NB4 (cell line): ENCODE measurements at regions not wholly inside any gene's neighbourhood (a gene's known extent, or its start where the extent isn't known, plus 50 kb on each side); places are given as distances from the start of the nearest gene placed in this dataset.

Experiments
- CTCF ChIP-seq: IDR thresholded peaks from one replicate; pipeline ENCODE4 v1.5.1; 2012; ENCODE audit warnings: low read depth, low read length
- MAX ChIP-seq: IDR thresholded peaks from 2 replicates; pipeline ENCODE4 v1.6.1; 2011; ENCODE audit warnings: low read depth, low read length
- MYC ChIP-seq: IDR thresholded peaks from 2 replicates; pipeline ENCODE4 v1.6.1; 2011; ENCODE audit warnings: low read depth, low read length
- POLR2A ChIP-seq: IDR thresholded peaks from 2 replicates; pipeline ENCODE4 v1.6.1; 2011; ENCODE audit warnings: mild to moderate bottlenecking; ENCODE audit not compliant: insufficient read length; ENCODE audit errors: extremely low read depth

- TF ChIP-seq CTCF (no peak), POLR2A (no peak), MYC (no peak), MAX (no peak)
Observed at GRCh38 chr4:71269233-71269632, 69.6 kb upstream of the SLC4A4 start.
